Astrocyte (in vitro differentiated cells and primary cell): ENCODE measurements at regions not wholly inside any gene's neighbourhood (a gene's known extent, or its start where the extent isn't known, plus 50 kb on each side); places are given as distances from the start of the nearest gene placed in this dataset.

Experiments
- DNase-seq: peaks from one replicate; pipeline ENCODE4 v3.0.0-alpha.2; 2010; ENCODE audit warnings: low read depth
- FAIRE-seq: peaks from 2 replicates; lab custom pipeline; 2011; peaks lifted over from hg19 to GRCh38; lab: Jason Lieb, UNC
- H2AFZ ChIP-seq: 2 replicates; pipeline ENCODE4 v1.6.0; 2012; ENCODE audit warnings: low read depth, low read length, inconsistent platforms
- H3K27ac ChIP-seq: 2 replicates; pipeline ENCODE4 v1.5.1; 2011; ENCODE audit warnings: low read depth, low read length, inconsistent platforms
- H3K27me3 ChIP-seq: 2 replicates; pipeline ENCODE4 v1.6.0; 2011; ENCODE audit warnings: low read length, inconsistent platforms; ENCODE audit not compliant: insufficient read depth
- H3K36me3 ChIP-seq: 2 replicates; pipeline ENCODE4 v1.5.1; 2011; ENCODE audit warnings: low read length, inconsistent platforms; ENCODE audit not compliant: insufficient read depth
- H3K4me1 ChIP-seq: 2 replicates; pipeline ENCODE4 v1.5.1; 2011; ENCODE audit warnings: low read length, inconsistent platforms; ENCODE audit not compliant: insufficient read depth
- H3K4me2 ChIP-seq: 2 replicates; pipeline ENCODE4 v1.6.0; 2012; ENCODE audit warnings: low read length, inconsistent platforms
- H3K4me3 ChIP-seq: 2 replicates; pipeline ENCODE4 v1.5.1; 2011; ENCODE audit warnings: low read depth, mild to moderate bottlenecking, low read length, inconsistent platforms; ENCODE audit not compliant: insufficient read depth
- H3K79me2 ChIP-seq: 2 replicates; pipeline ENCODE4 v1.6.0; 2012; ENCODE audit warnings: mild to moderate bottlenecking, low read length, inconsistent platforms; ENCODE audit not compliant: insufficient read depth
- H3K9ac ChIP-seq: 2 replicates; pipeline ENCODE4 v1.6.0; 2012; ENCODE audit warnings: mild to moderate bottlenecking, low read length, inconsistent platforms
- H3K9me3 ChIP-seq: 2 replicates; pipeline ENCODE4 v1.5.1; 2012; ENCODE audit warnings: low read depth, mild to moderate bottlenecking, low read length, inconsistent platforms; ENCODE audit not compliant: insufficient read depth
- H4K20me1 ChIP-seq: 2 replicates; pipeline ENCODE4 v1.6.0; 2012; ENCODE audit warnings: low read length, inconsistent platforms; ENCODE audit not compliant: insufficient read depth
- H3K27ac Mint-ChIP-seq: one replicate; pipeline ENCODE4 v1.8.0; 2021; ENCODE audit warnings: mild to moderate bottlenecking, mixed read lengths; ENCODE audit not compliant: unreplicated experiment
- H3K27me3 Mint-ChIP-seq: one replicate; pipeline ENCODE4 v1.8.0; 2021; ENCODE audit warnings: low read depth, mixed read lengths; ENCODE audit not compliant: unreplicated experiment
- H3K36me3 Mint-ChIP-seq: one replicate; pipeline ENCODE4 v1.8.0; 2021; ENCODE audit warnings: low read depth, mixed read lengths; ENCODE audit not compliant: unreplicated experiment
- H3K4me1 Mint-ChIP-seq: one replicate; pipeline ENCODE4 v1.8.0; 2021; ENCODE audit warnings: low read depth, mixed read lengths; ENCODE audit not compliant: unreplicated experiment
- H3K4me3 Mint-ChIP-seq: one replicate; pipeline ENCODE4 v1.8.0; 2021; ENCODE audit warnings: mild to moderate bottlenecking, moderate library complexity, mixed read lengths; ENCODE audit not compliant: unreplicated experiment
- H3K9me3 Mint-ChIP-seq: one replicate; pipeline ENCODE4 v1.8.0; 2021; ENCODE audit warnings: mild to moderate bottlenecking, mixed read lengths; ENCODE audit not compliant: unreplicated experiment
- CTCF ChIP-seq: IDR thresholded peaks from 2 replicates; pipeline ENCODE4 v1.5.1; 2011; ENCODE audit warnings: low read depth, mild to moderate bottlenecking, inconsistent platforms, low read length, moderate library complexity; ENCODE audit not compliant: insufficient read depth
- EZH2 ChIP-seq: IDR thresholded peaks from 2 replicates; pipeline ENCODE4 v1.6.1; 2012; ENCODE audit warnings: mild to moderate bottlenecking, low read length, inconsistent platforms; ENCODE audit not compliant: insufficient read depth

GRCh38 chrX:2135421-2135820, 365.4 kb downstream of the DHRSX start:
- H2AFZ ChIP-seq = no peak overlapping the region
- H4K20me1 ChIP-seq = no peaks in the 10 kb centered on the region
- no peaks in the 10 kb centered on the region for H3K36me3 ChIP-seq
- H3K9me3 ChIP-seq = no peaks in the 10 kb centered on the region
- FAIRE-seq = no peak
- H3K4me1 ChIP-seq = no peaks in the 10 kb centered on the region
- no peak overlapping the region for H3K27ac ChIP-seq
- no peaks in the 10 kb centered on the region for H3K36me3 Mint-ChIP-seq
- no peaks in the 10 kb centered on the region for H3K4me1 Mint-ChIP-seq
- H3K79me2 ChIP-seq = no peaks in the 10 kb centered on the region
- no peaks in the 10 kb centered on the region for H3K9me3 Mint-ChIP-seq
- H3K4me3 Mint-ChIP-seq = no peak overlapping the region
- DNase-seq = no peak
- H3K9ac ChIP-seq = no peak overlapping the region
- H3K27ac Mint-ChIP-seq = no peak overlapping the region
- H3K27me3 ChIP-seq = no peaks in the 10 kb centered on the region
- no peak overlapping the region for H3K4me2 ChIP-seq
- no peak for TF ChIP-seq CTCF
- no peak for TF ChIP-seq EZH2
- H3K4me3 ChIP-seq = no peak overlapping the region
- H3K27me3 Mint-ChIP-seq = peaks cover 1% of the 10 kb centered on the region

GRCh38 chrX:2134782-2135181, 366.0 kb downstream of the DHRSX start:
- no peak for FAIRE-seq
- H3K27me3 ChIP-seq = no peaks in the 10 kb centered on the region
- H3K36me3 ChIP-seq = no peaks in the 10 kb centered on the region
- Mint-ChIP-seq H3K27me3 (peaks cover 1% of the 10 kb centered on the region), H3K4me1 (no peaks in the 10 kb centered on the region), H3K4me3 (no peak overlapping the region), H3K27ac (no peak overlapping the region), H3K36me3 (no peaks in the 10 kb centered on the region), H3K9me3 (no peaks in the 10 kb centered on the region)
- H3K4me3 ChIP-seq = no peak overlapping the region
- TF ChIP-seq CTCF (no peak), EZH2 (no peak)
- H3K4me2 ChIP-seq = no peak overlapping the region
- no peaks in the 10 kb centered on the region for H3K4me1 ChIP-seq
- DNase-seq = no peak
- no peak overlapping the region for H3K27ac ChIP-seq
- H3K9ac ChIP-seq = no peak overlapping the region
- no peaks in the 10 kb centered on the region for H4K20me1 ChIP-seq
- no peaks in the 10 kb centered on the region for H3K9me3 ChIP-seq
- H3K79me2 ChIP-seq = no peaks in the 10 kb centered on the region
- no peak overlapping the region for H2AFZ ChIP-seq
